Transverse colon (tissue), 4 donors: ENCODE measurements at regions not wholly inside any gene's neighbourhood (a gene's known extent, or its start where the extent isn't known, plus 50 kb on each side); places are given as distances from the start of the nearest gene placed in this dataset.

Source experiments
- DNase-seq: peaks from one replicate; pipeline ENCODE4 v3.0.0-alpha.2; 2019
- H3K27ac ChIP-seq, 4 donors: fragments of 200-600 bp; sonication (generic); 2 replicates each; pipeline ENCODE4 v1.5.1; 2016 to 2018; ENCODE audit warnings: inconsistent platforms in 4 of 4
- H3K27me3 ChIP-seq: fragments of 200-600 bp; sonication (generic); 2 replicates; pipeline ENCODE4 v1.5.1; 2017; ENCODE audit warnings: inconsistent platforms
- H3K36me3 ChIP-seq, 4 donors: fragments of 200-600 bp; sonication (generic); 2 replicates each; pipeline ENCODE4 v1.5.1; 2017 to 2019; ENCODE audit warnings: inconsistent platforms in 4 of 4
- H3K4me1 ChIP-seq, 4 donors: fragments of 200-600 bp; sonication (generic); 2 replicates each; pipeline ENCODE4 v1.5.1; 2017 to 2020; ENCODE audit warnings: inconsistent platforms in 4 of 4
- H3K4me3 ChIP-seq, 4 donors: fragments of 200-600 bp; sonication (generic); 1 replicate in 1 of 4; 2 replicates in 3 of 4; pipeline versions ENCODE4 v1.5.1 to v1.6.1; 2017 to 2019; ENCODE audit warnings: inconsistent platforms in 4 of 4
- H3K9me3 ChIP-seq, 2 donors: fragments of 200-600 bp; sonication (generic); 2 replicates each; pipeline ENCODE4 v1.5.1; 2017 to 2019; ENCODE audit warnings: inconsistent platforms in 2 of 2
- EP300 ChIP-seq: sonication (generic); formaldehyde crosslinking; IDR thresholded peaks from one replicate; pipeline ENCODE4 v1.6.1; 2017; ENCODE audit warnings: antibody characterized with exemption, low read depth
- POLR2A ChIP-seq: fragments of 450-650 bp; IDR thresholded peaks from one replicate; pipeline ENCODE4 v1.6.1; 2016; ENCODE audit warnings: antibody characterized with exemption, mild to moderate bottlenecking, moderate library complexity
- POLR2AphosphoS5 ChIP-seq, 3 donors: sonication (generic); formaldehyde crosslinking; IDR thresholded peaks; one replicate each; pipeline ENCODE4 v1.6.1; 2016; ENCODE audit warnings: antibody characterized with exemption in 3 of 3
- WGBS, 2 donors: methylation state at CpG; one replicate each; pipeline ENCODE4 v1.1.5; 2018; ENCODE audit warnings: low coverage in 1 of 2; 5-methylcytosine and 5-hydroxymethylcytosine counted together
- in situ Hi-C, 4 donors: fragments of 200-750 bp; cut with MboI; loops; one replicate each; pipeline versions ENCODE4 v1.15.0 to v1.15.1; 2017; ENCODE audit warnings: low sequenced_read_pairs in 3 of 4, low pct_ligation_motif_present in 1 of 4, low pct_unique_long_range_greater_than_20kb in 1 of 4
- intact Hi-C: fragments of 100-400 bp; cut with DNase I; formaldehyde crosslinking; loops from one replicate; pipeline ENCODE4 v1.15.1; 2023; ENCODE audit warnings: low total_unique reads
- TF ChIP-seq, protein P1 (sequence below), 5 experiments: fragments of 200-600 bp in 3 of 5; fragments of 450-650 bp in 2 of 5; sonication (generic) in 3 of 5; IDR thresholded peaks; 1 replicate in 2 of 5; 2 replicates in 3 of 5; pipeline ENCODE4 v1.5.1; 2016 to 2017; ENCODE audit warnings: antibody characterized with exemption in 5 of 5, inconsistent platforms in 3 of 5, mild to moderate bottlenecking in 2 of 5, moderate library complexity in 1 of 5

DNA sequence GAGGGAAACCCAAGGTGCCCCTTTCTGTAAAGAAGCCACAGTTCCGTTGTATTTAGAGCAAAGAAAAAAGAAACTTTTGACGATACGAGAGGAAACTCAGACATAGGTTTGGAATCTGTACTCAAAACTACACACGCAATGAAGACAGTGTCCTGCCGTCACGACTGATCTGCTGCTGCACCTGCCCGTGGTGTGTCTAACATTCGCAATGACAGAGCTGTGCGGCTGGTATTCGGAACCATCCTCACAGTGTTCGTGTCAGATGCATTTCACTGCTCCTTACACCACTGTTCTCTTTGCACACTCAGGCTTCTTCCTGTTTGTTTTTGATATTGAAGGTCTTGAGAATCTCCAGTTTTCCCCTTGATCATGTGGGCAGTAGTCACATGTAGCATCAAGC lies 84.8 kb downstream of the RTL6 start:
- Histone ChIP-seq H3K27me3 (peaks cover 13% of the 10 kb centered on the region), H3K4me3 (no peak overlapping the region), H3K4me1 (no peaks in the 10 kb centered on the region), H3K27ac (no peak overlapping the region), H3K36me3 (no peaks in the 10 kb centered on the region), H3K9me3 (no peaks in the 10 kb centered on the region)
- WGBS, 2 donors = 81 to 86% methylated on average over 8 to 11 of the region's 11 CpGs
- DNase-seq = no peak
- TF ChIP-seq, protein P1, sequence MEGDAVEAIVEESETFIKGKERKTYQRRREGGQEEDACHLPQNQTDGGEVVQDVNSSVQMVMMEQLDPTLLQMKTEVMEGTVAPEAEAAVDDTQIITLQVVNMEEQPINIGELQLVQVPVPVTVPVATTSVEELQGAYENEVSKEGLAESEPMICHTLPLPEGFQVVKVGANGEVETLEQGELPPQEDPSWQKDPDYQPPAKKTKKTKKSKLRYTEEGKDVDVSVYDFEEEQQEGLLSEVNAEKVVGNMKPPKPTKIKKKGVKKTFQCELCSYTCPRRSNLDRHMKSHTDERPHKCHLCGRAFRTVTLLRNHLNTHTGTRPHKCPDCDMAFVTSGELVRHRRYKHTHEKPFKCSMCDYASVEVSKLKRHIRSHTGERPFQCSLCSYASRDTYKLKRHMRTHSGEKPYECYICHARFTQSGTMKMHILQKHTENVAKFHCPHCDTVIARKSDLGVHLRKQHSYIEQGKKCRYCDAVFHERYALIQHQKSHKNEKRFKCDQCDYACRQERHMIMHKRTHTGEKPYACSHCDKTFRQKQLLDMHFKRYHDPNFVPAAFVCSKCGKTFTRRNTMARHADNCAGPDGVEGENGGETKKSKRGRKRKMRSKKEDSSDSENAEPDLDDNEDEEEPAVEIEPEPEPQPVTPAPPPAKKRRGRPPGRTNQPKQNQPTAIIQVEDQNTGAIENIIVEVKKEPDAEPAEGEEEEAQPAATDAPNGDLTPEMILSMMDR (IDR thresholded peaks at IDR 0.05) = no peak
- TF ChIP-seq POLR2A (no peak), EP300 (no peak), POLR2AphosphoS5 (IDR thresholded peaks at IDR 0.05) (no peak)
- in situ Hi-C loops = no loop called here
- intact Hi-C loops = no loop called here

- TF ChIP-seq POLR2A (no peak), EP300 (no peak), POLR2AphosphoS5 (IDR thresholded peaks at IDR 0.05) (no peak)
- TF ChIP-seq, protein P1 (IDR thresholded peaks at IDR 0.05) = no peak
- H3K27me3 ChIP-seq = peaks cover 13% of the 10 kb centered on the region
- H3K27ac ChIP-seq = no peak overlapping the region
- intact Hi-C loops = no loop called here
- H3K36me3 ChIP-seq = no peaks in the 10 kb centered on the region
- no peak overlapping the region for H3K4me3 ChIP-seq
- in situ Hi-C loops = no loop called here
- no peaks in the 10 kb centered on the region for H3K9me3 ChIP-seq
- no peaks in the 10 kb centered on the region for H3K4me1 ChIP-seq
- no peak for DNase-seq
- WGBS, 2 donors = 65% methylated on average over 11 of the region's 19 CpGs; no CpG with 5 or more reads in 1 of the 2 donors
Measured at GRCh38 chr22:44412136-44412731, 85.8 kb downstream of the RTL6 start.

- Histone ChIP-seq H3K27ac (no peak overlapping the region), H3K27me3 (peaks cover 13% of the 10 kb centered on the region), H3K4me3 (no peak overlapping the region), H3K9me3 (no peaks in the 10 kb centered on the region), H3K4me1 (no peaks in the 10 kb centered on the region), H3K36me3 (no peaks in the 10 kb centered on the region)
- in situ Hi-C loops = no loop called here
- intact Hi-C loops = no loop called here
- TF ChIP-seq, protein P1 (IDR thresholded peaks at IDR 0.05) = no peak
- no peak for DNase-seq
- WGBS, 2 donors = 55% methylated on average over 37 of the region's 37 CpGs; no CpG with 5 or more reads in 1 of the 2 donors
Measured at GRCh38 chr22:44411226-44412135, 86.6 kb downstream of the RTL6 start.

- intact Hi-C loops = no loop called here
- in situ Hi-C loops = no loop called here
- Histone ChIP-seq H3K27ac (no peak overlapping the region), H3K36me3 (no peaks in the 10 kb centered on the region), H3K4me3 (no peak overlapping the region), H3K9me3 (no peaks in the 10 kb centered on the region), H3K27me3 (peaks cover 13% of the 10 kb centered on the region), H3K4me1 (no peaks in the 10 kb centered on the region)
- no peak for DNase-seq
- TF ChIP-seq POLR2A (no peak), POLR2AphosphoS5 (IDR thresholded peaks at IDR 0.05) (no peak), EP300 (no peak)
- TF ChIP-seq, protein P1 (IDR thresholded peaks at IDR 0.05) = no peak
- 56% methylated on average over 15 of the region's 16 CpGs; no CpG with 5 or more reads in 1 of the 2 donors for WGBS, 2 donors
Measured at GRCh38 chr22:44410451-44410991, 87.5 kb downstream of the RTL6 start.
